Prostate gland (tissue), 2 donors: ENCODE measurements at regions not wholly inside any gene's neighbourhood (a gene's known extent, or its start where the extent isn't known, plus 50 kb on each side); places are given as distances from the start of the nearest gene placed in this dataset.

Experiments
- POLR2A ChIP-seq: fragments of 450-650 bp; IDR thresholded peaks from one replicate; pipeline ENCODE4 v1.6.1; 2016; ENCODE audit warnings: antibody characterized with exemption, mild to moderate bottlenecking
- TF ChIP-seq, protein P1 (sequence below), 4 experiments: fragments of 200-600 bp in 2 of 4; fragments of 450-650 bp in 2 of 4; sonication (generic) in 2 of 4; IDR thresholded peaks; 1 replicate in 3 of 4; 2 replicates in 1 of 4; pipeline ENCODE4 v1.5.1; 2016 to 2019; ENCODE audit warnings: antibody characterized with exemption in 4 of 4, mild to moderate bottlenecking in 2 of 4, moderate library complexity in 2 of 4

DNA sequence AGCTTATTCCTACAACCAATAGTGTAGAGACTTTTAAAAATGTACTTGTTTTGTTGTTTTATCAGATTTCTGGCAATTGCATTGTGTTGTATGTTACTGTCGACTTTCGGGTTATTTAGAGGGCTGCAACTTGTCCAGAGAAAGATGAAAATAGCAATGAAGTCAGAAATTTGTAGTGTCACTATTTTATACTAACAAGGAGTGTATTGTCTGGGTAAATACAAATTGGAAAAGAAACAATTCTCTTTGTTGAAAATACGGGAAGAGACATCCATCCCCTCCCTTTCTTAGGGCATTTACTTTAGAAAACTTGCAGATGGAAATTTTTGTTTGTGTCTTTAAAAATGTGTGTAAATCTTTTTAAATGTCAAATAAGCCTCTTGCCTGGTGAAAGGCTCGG, 792.0 kb downstream of the PCDH18 start:
- no peak for TF ChIP-seq POLR2A
- TF ChIP-seq, protein P1, sequence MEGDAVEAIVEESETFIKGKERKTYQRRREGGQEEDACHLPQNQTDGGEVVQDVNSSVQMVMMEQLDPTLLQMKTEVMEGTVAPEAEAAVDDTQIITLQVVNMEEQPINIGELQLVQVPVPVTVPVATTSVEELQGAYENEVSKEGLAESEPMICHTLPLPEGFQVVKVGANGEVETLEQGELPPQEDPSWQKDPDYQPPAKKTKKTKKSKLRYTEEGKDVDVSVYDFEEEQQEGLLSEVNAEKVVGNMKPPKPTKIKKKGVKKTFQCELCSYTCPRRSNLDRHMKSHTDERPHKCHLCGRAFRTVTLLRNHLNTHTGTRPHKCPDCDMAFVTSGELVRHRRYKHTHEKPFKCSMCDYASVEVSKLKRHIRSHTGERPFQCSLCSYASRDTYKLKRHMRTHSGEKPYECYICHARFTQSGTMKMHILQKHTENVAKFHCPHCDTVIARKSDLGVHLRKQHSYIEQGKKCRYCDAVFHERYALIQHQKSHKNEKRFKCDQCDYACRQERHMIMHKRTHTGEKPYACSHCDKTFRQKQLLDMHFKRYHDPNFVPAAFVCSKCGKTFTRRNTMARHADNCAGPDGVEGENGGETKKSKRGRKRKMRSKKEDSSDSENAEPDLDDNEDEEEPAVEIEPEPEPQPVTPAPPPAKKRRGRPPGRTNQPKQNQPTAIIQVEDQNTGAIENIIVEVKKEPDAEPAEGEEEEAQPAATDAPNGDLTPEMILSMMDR (IDR thresholded peaks at IDR 0.05): no peak
